ENCODE measurements at regions not wholly inside any gene's neighbourhood (a gene's known extent, or its start where the extent isn't known, plus 50 kb on each side); places are given as distances from the start of the nearest gene placed in this dataset.
"Not testable (repeated sequence)": the region's sequence is repeated elsewhere in the genome, so short reads cannot be mapped to it uniquely, and the experiment has no call there.

DNA sequence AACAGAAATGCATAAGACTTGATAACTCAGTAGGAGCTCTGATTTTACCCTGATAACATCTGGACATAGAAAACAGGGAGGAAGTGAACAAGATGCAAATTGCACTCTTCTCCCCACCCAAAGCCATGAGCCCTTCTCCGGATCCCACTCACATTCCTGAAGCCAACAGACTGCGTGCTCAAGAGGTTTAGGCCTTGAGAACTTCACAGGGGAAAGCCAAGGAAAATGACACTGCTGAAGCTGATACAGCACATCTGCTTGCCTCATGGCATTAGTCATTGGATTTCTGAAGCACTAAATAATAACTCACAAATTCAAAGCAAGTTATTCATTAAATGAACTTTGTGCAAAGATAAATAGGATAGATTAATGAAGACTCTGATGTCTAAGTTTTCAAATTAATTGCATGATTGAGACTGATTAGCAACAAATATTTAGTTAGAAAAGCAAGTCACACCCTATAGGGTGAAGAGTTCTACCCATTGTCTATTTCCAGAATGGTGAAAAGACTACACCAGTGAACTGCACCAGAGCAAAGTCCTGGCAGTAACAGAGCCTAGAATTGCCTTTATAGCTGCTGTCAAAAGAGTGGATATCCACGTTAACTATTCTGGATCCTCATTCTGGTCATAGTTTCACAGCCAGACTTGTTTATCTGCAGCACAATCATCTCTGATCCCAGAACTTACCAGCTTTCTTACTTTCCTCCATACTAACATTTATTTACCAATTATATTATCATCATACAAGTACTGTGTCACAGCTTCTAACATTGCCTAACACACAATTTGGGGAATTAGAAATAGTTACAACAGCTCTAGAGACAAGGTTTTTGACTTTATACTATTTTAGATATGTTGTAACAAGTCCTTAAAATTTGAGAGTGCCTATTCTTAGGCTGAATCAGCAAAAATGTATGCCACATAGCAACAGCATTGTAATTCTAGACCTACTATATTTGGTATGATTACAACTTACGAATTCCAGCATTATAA lies 432.1 kb upstream of the RGMB start:
- BruUV-seq (replicated peaks), result no TSS peak
- intact Hi-C loops (cut with micrococcal nuclease; ENCODE audit: unreplicated experiment), result no loop called here
- CTCF ChIA-PET, result no interaction called here
- TF ChIP-seq, protein P1, sequence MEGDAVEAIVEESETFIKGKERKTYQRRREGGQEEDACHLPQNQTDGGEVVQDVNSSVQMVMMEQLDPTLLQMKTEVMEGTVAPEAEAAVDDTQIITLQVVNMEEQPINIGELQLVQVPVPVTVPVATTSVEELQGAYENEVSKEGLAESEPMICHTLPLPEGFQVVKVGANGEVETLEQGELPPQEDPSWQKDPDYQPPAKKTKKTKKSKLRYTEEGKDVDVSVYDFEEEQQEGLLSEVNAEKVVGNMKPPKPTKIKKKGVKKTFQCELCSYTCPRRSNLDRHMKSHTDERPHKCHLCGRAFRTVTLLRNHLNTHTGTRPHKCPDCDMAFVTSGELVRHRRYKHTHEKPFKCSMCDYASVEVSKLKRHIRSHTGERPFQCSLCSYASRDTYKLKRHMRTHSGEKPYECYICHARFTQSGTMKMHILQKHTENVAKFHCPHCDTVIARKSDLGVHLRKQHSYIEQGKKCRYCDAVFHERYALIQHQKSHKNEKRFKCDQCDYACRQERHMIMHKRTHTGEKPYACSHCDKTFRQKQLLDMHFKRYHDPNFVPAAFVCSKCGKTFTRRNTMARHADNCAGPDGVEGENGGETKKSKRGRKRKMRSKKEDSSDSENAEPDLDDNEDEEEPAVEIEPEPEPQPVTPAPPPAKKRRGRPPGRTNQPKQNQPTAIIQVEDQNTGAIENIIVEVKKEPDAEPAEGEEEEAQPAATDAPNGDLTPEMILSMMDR (IDR thresholded peaks at IDR 0.05; ENCODE audit: unreplicated experiment), result no peak
- peaks cover 9% of the 10 kb centered on the region for H3K9me3 Mint-ChIP-seq (ENCODE audit: low read depth, unreplicated experiment)
- no peaks in the 10 kb centered on the region for H3K36me3 Mint-ChIP-seq (ENCODE audit: insufficient read depth, unreplicated experiment)
- no peak overlapping the region for H3K4me3 Mint-ChIP-seq (ENCODE audit: low read depth, unreplicated experiment)
- no peak overlapping the region for H3K27ac Mint-ChIP-seq (ENCODE audit: unreplicated experiment)
- DNase-seq, result no peak
- no peaks in the 10 kb centered on the region for H3K27me3 Mint-ChIP-seq (ENCODE audit: unreplicated experiment)
- no peaks in the 10 kb centered on the region for H3K4me1 Mint-ChIP-seq (ENCODE audit: low read depth, unreplicated experiment)

- H3K36me3 Mint-ChIP-seq (ENCODE audit: insufficient read depth, unreplicated experiment); CTCF ChIA-PET; H3K27me3 Mint-ChIP-seq (ENCODE audit: unreplicated experiment); BruUV-seq (replicated peaks); H3K9me3 Mint-ChIP-seq (ENCODE audit: low read depth, unreplicated experiment); H3K4me1 Mint-ChIP-seq (ENCODE audit: low read depth, unreplicated experiment); H3K27ac Mint-ChIP-seq (ENCODE audit: unreplicated experiment); intact Hi-C loops (cut with micrococcal nuclease; ENCODE audit: unreplicated experiment); H3K4me3 Mint-ChIP-seq (ENCODE audit: low read depth, unreplicated experiment); DNase-seq: not testable (repeated sequence)
Measured at GRCh38 chr5:98342958-98343660, 430.4 kb upstream of the RGMB start.

- CTCF ChIA-PET, result interaction anchor here (1.0 kb wide), 1 partner anchor 420 kb away, joined by 3 read pairs; no protein-coding TSS in a partner anchor
- no peaks in the 10 kb centered on the region for H3K36me3 Mint-ChIP-seq (ENCODE audit: insufficient read depth, unreplicated experiment)
- no peak for DNase-seq
Measured at GRCh38 chr5:98349251-98349989, 424.0 kb upstream of the RGMB start.

GRCh38 chr5:98349990-98350365 lies 423.5 kb upstream of the RGMB start:
- Mint-ChIP-seq H3K4me1 (ENCODE audit: low read depth, unreplicated experiment) (no peaks in the 10 kb centered on the region), H3K9me3 (ENCODE audit: low read depth, unreplicated experiment) (peaks cover 13% of the 10 kb centered on the region), H3K27ac (ENCODE audit: unreplicated experiment) (no peak overlapping the region), H3K27me3 (ENCODE audit: unreplicated experiment) (no peaks in the 10 kb centered on the region), H3K36me3 (ENCODE audit: insufficient read depth, unreplicated experiment) (no peaks in the 10 kb centered on the region), H3K4me3 (ENCODE audit: low read depth, unreplicated experiment) (no peak overlapping the region)
- DNase-seq, result no peak
- CTCF ChIA-PET, result interaction anchor here (0.6 to 1.0 kb wide), 2 partner anchors 47 to 419 kb away, joined by 3 to 4 read pairs; no protein-coding TSS in a partner anchor
- TF ChIP-seq, protein P1 (IDR thresholded peaks at IDR 0.05; ENCODE audit: unreplicated experiment), result no peak
- intact Hi-C loops (cut with micrococcal nuclease; ENCODE audit: unreplicated experiment), result no loop called here
- no TSS peak for BruUV-seq (replicated peaks)

More at GRCh38 chr5:98349251-98349989, 424.0 kb upstream of the RGMB start:
- Mint-ChIP-seq H3K4me1 (ENCODE audit: low read depth, unreplicated experiment) (no peaks in the 10 kb centered on the region), H3K9me3 (ENCODE audit: low read depth, unreplicated experiment) (peaks cover 13% of the 10 kb centered on the region), H3K27me3 (ENCODE audit: unreplicated experiment) (no peaks in the 10 kb centered on the region), H3K27ac (ENCODE audit: unreplicated experiment) (no peak overlapping the region), H3K4me3 (ENCODE audit: low read depth, unreplicated experiment) (no peak overlapping the region)
- BruUV-seq (replicated peaks), result no TSS peak
- intact Hi-C loops (cut with micrococcal nuclease; ENCODE audit: unreplicated experiment), result no loop called here
- TF ChIP-seq, protein P1 (IDR thresholded peaks at IDR 0.05; ENCODE audit: unreplicated experiment), result no peak
